ENCODE measurements at regions not wholly inside any gene's neighbourhood (a gene's known extent, or its start where the extent isn't known, plus 50 kb on each side); places are given as distances from the start of the nearest gene placed in this dataset.

- Histone ChIP-seq H3K36me3 (no peaks in the 10 kb centered on the region), H3K9me3 (no peaks in the 10 kb centered on the region), H3K27me3 (ENCODE audit: low read depth) (no peaks in the 10 kb centered on the region), H3K4me1 (no peaks in the 10 kb centered on the region), H3K4me3 (no peak overlapping the region), H3K27ac (no peak overlapping the region)
- no peak for DNase-seq
- ATAC-seq, result no peak
- intact Hi-C loops (cut with DNase I), result no loop called here
- TF ChIP-seq, protein P1, sequence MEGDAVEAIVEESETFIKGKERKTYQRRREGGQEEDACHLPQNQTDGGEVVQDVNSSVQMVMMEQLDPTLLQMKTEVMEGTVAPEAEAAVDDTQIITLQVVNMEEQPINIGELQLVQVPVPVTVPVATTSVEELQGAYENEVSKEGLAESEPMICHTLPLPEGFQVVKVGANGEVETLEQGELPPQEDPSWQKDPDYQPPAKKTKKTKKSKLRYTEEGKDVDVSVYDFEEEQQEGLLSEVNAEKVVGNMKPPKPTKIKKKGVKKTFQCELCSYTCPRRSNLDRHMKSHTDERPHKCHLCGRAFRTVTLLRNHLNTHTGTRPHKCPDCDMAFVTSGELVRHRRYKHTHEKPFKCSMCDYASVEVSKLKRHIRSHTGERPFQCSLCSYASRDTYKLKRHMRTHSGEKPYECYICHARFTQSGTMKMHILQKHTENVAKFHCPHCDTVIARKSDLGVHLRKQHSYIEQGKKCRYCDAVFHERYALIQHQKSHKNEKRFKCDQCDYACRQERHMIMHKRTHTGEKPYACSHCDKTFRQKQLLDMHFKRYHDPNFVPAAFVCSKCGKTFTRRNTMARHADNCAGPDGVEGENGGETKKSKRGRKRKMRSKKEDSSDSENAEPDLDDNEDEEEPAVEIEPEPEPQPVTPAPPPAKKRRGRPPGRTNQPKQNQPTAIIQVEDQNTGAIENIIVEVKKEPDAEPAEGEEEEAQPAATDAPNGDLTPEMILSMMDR (IDR thresholded peaks at IDR 0.05), result no peak
Measured at GRCh38 chr6:9789201-9789600, 625.7 kb downstream of the TFAP2A start.

GRCh38 chr6:9784786-9785185 lies 630.1 kb downstream of the TFAP2A start:
- H3K4me3 ChIP-seq, result no peak overlapping the region
- ATAC-seq, result no peak
- no peak overlapping the region for H3K27ac ChIP-seq
- H3K36me3 ChIP-seq, result no peaks in the 10 kb centered on the region
- intact Hi-C loops (cut with DNase I), result no loop called here
- TF ChIP-seq, protein P1 (IDR thresholded peaks at IDR 0.05), result no peak
- DNase-seq, result no peak
- no peaks in the 10 kb centered on the region for H3K9me3 ChIP-seq
- H3K4me1 ChIP-seq, result no peaks in the 10 kb centered on the region
- no peaks in the 10 kb centered on the region for H3K27me3 ChIP-seq (ENCODE audit: low read depth)

- intact Hi-C loops (cut with DNase I), result no loop called here
- Histone ChIP-seq H3K9me3 (no peaks in the 10 kb centered on the region), H3K27me3 (ENCODE audit: low read depth) (no peaks in the 10 kb centered on the region), H3K4me1 (no peaks in the 10 kb centered on the region), H3K36me3 (no peaks in the 10 kb centered on the region), H3K4me3 (no peak overlapping the region), H3K27ac (no peak overlapping the region)
- ATAC-seq (no peak), DNase-seq (no peak)
- TF ChIP-seq, protein P1 (IDR thresholded peaks at IDR 0.05), result no peak
Measured at GRCh38 chr6:9783567-9783966, 631.3 kb downstream of the TFAP2A start.

DNA sequence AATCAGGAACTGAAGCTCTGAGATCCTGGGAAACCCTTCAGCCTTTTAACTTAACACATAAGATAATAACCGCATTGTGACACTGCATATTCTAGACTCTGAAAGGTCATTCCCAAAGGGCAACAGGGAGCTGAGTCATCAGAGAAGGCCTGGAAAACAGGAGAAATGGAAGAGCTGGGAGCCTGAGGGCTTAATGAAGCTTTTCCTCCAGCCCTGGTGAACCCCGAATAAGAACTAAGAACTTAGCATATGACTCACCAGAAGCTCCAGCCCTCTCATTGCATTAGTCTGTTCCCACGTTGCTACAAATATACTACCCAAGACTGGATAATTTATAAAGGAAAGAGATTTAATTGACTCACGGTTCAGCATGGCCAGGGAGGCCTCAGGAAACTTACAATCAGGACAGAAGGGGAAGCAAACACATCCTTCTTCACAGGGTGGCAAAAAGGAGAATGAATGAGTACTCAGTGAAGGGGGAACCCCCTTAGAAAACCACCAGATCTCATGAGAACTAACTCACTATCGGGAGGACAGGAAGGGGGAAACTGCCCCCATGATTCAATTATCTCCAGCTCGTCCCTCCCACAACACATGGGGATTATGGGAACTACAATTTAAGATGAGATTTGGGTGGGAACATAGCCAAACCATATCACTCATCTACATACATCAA lies 648.5 kb downstream of the TFAP2A start:
- Histone ChIP-seq H3K27ac (no peak overlapping the region), H3K4me1 (no peaks in the 10 kb centered on the region), H3K4me3 (no peak overlapping the region), H3K27me3 (ENCODE audit: low read depth) (no peaks in the 10 kb centered on the region), H3K9me3 (no peaks in the 10 kb centered on the region), H3K36me3 (no peaks in the 10 kb centered on the region)
- intact Hi-C loops (cut with DNase I), result no loop called here
- TF ChIP-seq, protein P1 (IDR thresholded peaks at IDR 0.05), result no peak
- ATAC-seq (no peak), DNase-seq (no peak)

GRCh38 chr6:9761220-9761619 lies 653.7 kb downstream of the TFAP2A start:
- Histone ChIP-seq H3K4me1 (no peaks in the 10 kb centered on the region), H3K36me3 (no peaks in the 10 kb centered on the region), H3K9me3 (no peaks in the 10 kb centered on the region), H3K27me3 (ENCODE audit: low read depth) (no peaks in the 10 kb centered on the region), H3K27ac (no peak overlapping the region), H3K4me3 (no peak overlapping the region)
- ATAC-seq, result no peak
- DNase-seq, result no peak
- TF ChIP-seq, protein P1 (IDR thresholded peaks at IDR 0.05), result no peak
- intact Hi-C loops (cut with DNase I), result no loop called here

Measured in lower lobe of right lung (tissue), 2 donors.